LNCaP clone FGC (cell line): ENCODE measurements at regions not wholly inside any gene's neighbourhood (a gene's known extent, or its start where the extent isn't known, plus 50 kb on each side); places are given as distances from the start of the nearest gene placed in this dataset.

Source experiments
- DNase-seq: peaks from one replicate; pipeline ENCODE4 v3.0.0-alpha.2; 2011; ENCODE audit warnings: low read depth
- H3K4me3 ChIP-seq: 2 replicates; pipeline ENCODE4 v1.5.1; 2011; ENCODE audit warnings: mild to moderate bottlenecking, low read depth, low read length, control low read depth
- TF ChIP-seq, protein P1 (sequence below): IDR thresholded peaks from 2 replicates; pipeline ENCODE4 v1.5.1; 2012; ENCODE audit warnings: mild to moderate bottlenecking; ENCODE audit not compliant: control insufficient read depth, insufficient read depth; ENCODE audit errors: extremely low read depth

DNA sequence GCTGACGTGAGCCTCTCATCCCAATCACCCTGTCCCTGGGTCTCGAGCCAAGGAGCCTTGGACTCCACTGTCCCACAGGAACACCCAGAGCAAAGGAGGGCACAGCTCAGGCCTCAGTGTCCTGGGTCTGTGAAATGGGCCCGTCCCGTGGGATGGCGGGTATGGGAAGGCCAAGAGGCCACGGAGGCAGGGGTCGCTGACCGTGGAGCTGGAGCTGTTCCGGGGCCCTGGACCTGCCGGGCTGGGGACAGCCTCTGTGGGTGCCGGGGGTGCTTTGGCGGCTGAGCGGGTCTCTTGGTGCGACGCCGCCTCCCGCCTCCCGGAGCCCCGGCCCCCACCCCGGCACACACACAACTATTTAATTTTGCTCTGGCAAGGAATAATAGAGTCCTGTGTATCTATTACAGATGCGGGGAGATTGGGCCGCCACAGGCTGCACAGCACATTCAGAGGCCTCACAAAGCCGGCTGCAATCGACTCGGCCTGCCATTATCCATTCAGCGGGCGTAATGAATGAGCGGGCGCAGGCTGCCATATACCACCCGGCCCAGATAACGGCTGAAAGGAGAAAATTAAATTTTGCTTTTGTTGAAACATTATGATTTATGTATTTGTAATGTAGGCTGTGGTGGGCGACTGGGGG lies 83.9 kb upstream of the NKX1-1 start:
- DNase-seq: no peak
- TF ChIP-seq, protein P1, sequence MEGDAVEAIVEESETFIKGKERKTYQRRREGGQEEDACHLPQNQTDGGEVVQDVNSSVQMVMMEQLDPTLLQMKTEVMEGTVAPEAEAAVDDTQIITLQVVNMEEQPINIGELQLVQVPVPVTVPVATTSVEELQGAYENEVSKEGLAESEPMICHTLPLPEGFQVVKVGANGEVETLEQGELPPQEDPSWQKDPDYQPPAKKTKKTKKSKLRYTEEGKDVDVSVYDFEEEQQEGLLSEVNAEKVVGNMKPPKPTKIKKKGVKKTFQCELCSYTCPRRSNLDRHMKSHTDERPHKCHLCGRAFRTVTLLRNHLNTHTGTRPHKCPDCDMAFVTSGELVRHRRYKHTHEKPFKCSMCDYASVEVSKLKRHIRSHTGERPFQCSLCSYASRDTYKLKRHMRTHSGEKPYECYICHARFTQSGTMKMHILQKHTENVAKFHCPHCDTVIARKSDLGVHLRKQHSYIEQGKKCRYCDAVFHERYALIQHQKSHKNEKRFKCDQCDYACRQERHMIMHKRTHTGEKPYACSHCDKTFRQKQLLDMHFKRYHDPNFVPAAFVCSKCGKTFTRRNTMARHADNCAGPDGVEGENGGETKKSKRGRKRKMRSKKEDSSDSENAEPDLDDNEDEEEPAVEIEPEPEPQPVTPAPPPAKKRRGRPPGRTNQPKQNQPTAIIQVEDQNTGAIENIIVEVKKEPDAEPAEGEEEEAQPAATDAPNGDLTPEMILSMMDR: no peak
- no peak overlapping the region for H3K4me3 ChIP-seq

- DNase-seq: no peak
- H3K4me3 ChIP-seq: no peak overlapping the region
- TF ChIP-seq, protein P1: no peak
Observed at GRCh38 chr4:1489639-1489995, 83.4 kb upstream of the NKX1-1 start.

DNA sequence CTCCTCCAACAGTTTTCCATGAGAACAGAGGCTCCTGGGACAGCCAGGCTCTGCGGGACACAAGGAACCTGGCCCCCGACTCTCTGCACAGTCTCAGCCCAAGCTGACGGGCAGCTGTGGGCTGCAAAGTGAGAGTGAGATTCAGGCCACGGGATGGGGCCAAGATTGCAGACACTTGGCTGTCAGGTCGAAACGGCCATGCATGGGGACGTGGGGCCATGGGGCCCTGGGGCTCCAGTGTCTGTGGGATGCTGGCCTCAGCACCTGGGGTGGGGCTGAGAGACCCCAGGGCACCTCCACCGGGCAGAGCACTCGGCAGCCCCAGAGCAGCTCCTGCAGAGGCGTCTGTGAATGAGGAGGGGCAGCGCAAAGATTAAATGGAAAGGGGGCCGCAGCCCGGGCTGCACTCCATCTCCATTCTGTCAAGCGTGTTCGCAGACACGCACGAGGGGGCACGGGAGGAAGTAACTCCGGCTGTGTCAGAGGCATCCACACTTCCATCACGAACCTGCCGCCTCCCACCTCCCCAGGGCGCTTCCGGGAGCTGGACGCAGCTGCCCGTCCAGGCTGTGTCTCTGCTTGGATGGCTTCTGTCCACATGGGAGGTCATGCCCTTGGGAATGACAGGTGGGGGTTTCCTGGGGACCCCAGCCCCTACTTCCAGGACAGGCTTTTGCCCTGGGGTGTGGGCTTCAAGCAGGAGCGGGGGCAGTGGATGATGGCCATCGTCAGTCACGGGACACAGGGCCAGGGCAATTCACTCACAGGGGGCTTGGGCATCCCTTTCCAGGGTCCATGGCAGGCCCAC lies 82.8 kb upstream of the NKX1-1 start:
- H3K4me3 ChIP-seq: no peak overlapping the region
- DNase-seq: no peak
- TF ChIP-seq, protein P1: no peak

DNA sequence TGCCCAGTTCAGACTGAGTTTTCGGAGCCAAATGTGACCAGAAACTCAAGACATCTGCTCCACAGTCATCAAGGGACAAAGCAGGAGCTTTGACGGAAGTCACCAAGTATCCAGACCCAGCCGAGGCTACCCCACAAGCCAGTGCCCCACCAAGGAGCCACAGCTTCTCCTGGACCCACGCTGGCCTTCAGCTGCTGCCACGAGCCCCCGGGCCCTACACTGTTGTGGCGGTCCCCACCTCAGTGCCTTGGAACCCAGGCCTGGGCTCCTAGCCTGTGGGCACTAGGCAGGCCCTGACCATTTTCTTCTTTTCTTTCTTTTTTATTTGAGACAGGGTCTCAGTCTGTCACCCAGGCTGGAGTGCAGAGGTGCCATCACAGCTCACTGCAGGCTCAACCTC lies 82.1 kb upstream of the NKX1-1 start:
- H3K4me3 ChIP-seq: no peak overlapping the region
- TF ChIP-seq, protein P1: no peak
- no peak for DNase-seq

DNA sequence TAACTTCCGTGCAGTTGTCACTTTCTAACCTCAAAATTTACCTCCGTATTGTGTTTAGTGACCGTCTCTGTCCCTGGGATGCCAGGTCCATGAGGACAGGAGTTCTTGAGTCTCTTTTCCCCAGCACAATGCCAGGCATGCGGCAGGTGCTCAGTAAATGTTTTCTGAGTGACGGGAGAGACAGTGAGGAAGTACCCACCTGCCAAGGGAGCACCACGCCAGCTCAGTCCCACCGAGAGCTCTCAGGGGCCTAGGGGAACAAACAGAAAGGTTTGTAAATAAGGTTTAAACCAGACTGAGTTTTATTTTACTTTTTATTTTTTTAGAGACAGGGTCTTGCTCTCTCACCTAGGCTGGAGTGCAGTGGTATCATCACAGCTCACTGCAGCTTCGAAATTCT lies 81.5 kb upstream of the NKX1-1 start:
- no peak for DNase-seq
- TF ChIP-seq, protein P1: no peak
- H3K4me3 ChIP-seq: no peak overlapping the region

DNA sequence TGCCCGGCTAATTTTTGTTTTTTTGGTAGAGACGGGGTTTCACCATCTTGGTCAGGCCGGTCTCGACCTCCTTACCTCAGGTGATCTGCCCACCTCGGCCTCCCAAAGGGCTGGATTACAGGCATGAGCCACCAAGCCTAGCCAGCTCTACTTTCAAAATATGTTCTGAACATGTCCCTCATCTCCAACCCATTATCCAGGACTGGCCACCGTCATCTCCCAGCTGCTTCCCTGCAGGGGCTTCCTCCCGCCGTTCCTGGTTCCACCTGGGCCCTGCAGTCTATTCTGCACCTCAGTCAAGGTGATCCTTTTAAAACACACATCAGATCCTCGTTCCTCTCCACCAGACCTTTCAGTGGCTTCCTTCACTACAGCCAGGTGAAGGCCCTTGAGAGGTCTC lies 80.9 kb upstream of the NKX1-1 start:
- TF ChIP-seq, protein P1: no peak
- no peak for DNase-seq
- no peak overlapping the region for H3K4me3 ChIP-seq
